ENCODE measurements at regions not wholly inside any gene's neighbourhood (a gene's known extent, or its start where the extent isn't known, plus 50 kb on each side); places are given as distances from the start of the nearest gene placed in this dataset.

DNA sequence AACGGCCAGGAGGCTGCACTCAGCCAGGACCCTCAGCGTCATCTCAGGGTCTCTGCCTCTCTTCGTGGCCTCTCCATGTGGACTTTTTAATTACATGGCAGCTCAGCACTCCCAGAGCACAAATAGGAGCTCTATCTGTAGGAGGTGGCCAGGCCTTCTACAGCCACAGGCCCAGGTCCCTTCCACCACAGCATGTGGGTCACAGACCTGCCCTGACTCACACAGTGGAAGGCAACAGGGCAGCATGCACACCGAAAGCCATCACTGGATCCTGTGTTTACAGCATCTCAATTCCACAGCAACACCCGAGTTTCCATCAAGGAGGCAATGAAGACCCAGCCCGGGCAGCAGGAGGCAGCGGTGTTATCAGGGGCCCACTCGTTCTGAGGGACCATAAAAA is 65.8 kb upstream of the CD93 start (continued):
- TF ChIP-seq, protein P1, sequence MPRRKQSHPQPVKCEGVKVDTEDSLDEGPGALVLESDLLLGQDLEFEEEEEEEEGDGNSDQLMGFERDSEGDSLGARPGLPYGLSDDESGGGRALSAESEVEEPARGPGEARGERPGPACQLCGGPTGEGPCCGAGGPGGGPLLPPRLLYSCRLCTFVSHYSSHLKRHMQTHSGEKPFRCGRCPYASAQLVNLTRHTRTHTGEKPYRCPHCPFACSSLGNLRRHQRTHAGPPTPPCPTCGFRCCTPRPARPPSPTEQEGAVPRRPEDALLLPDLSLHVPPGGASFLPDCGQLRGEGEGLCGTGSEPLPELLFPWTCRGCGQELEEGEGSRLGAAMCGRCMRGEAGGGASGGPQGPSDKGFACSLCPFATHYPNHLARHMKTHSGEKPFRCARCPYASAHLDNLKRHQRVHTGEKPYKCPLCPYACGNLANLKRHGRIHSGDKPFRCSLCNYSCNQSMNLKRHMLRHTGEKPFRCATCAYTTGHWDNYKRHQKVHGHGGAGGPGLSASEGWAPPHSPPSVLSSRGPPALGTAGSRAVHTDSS (tag by site-specific recombination; IDR thresholded peaks at IDR 0.05), result no peak
- TF ChIP-seq ZNF292 (tag by site-specific recombination; IDR thresholded peaks at IDR 0.05; ENCODE audit: borderline replicate concordance, low read depth), result no peak
- no peak for TF ChIP-seq ZNF433 (tag by site-specific recombination; IDR thresholded peaks at IDR 0.05; ENCODE audit: low read depth)

DNA sequence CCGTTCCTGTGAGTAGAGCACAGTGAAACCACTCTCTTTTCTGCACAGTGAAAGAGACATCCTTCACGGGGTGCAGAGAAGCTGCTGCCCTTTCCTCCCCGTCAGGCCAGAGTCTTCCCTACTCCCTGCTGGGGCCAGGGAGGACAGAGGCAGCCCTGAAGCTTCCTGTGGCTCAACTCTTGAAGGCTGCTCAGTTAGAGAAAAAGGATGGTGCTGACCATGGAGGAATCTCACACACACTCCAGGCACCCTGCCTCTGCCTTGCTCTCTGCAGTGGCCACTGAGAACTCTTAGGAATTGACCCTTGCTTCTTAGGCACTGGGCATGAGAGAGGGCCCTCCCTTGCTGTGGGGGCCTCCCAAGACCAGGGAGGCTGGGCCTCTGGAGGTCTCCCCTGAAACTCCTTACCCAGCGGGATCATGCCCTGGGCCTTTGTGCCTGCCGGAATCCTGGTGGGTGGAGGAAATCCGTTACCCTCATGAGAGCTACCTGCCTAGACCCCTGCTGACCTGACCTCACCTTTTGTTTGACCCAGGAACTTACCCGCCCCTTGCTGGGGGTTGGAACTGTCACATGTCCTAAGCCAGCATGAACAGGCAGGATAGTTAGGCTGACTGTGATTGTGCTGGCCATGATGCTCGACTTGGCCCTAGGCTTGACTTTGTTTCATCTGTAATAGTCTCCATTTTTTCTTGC is 65.0 kb upstream of the CD93 start:
- CTCF ChIA-PET, result interaction anchor here (1.3 kb wide), 1 partner anchor 50 kb away, joined by 3 read pairs; no protein-coding TSS in a partner anchor
- TF ChIP-seq ZNF121 (tag by site-specific recombination; IDR thresholded peaks at IDR 0.05) (no peak), YY2 (tag by site-specific recombination; IDR thresholded peaks at IDR 0.05) (no peak), BCL11B (tag by site-specific recombination; IDR thresholded peaks at IDR 0.05; ENCODE audit: low read depth) (no peak), ZSCAN23 (tag by site-specific recombination; IDR thresholded peaks at IDR 0.05) (no peak), SCRT2 (tag by site-specific recombination; IDR thresholded peaks at IDR 0.05) (no peak), ZBTB1 (tag by site-specific recombination; IDR thresholded peaks at IDR 0.05) (no peak), ZNF629 (tag by site-specific recombination; IDR thresholded peaks at IDR 0.05) (no peak), ZNF155 (tag by site-specific recombination; IDR thresholded peaks at IDR 0.05) (no peak), ZNF221 (tag by site-specific recombination; IDR thresholded peaks at IDR 0.05; ENCODE audit: borderline replicate concordance) (no peak), ZNF658 (tag by site-specific recombination; IDR thresholded peaks at IDR 0.05) (no peak), ZNF610 (tag by site-specific recombination; IDR thresholded peaks at IDR 0.05; ENCODE audit: borderline replicate concordance) (no peak), ZSCAN30 (tag by site-specific recombination; IDR thresholded peaks at IDR 0.05) (no peak)
- TF ChIP-seq, protein P2, sequence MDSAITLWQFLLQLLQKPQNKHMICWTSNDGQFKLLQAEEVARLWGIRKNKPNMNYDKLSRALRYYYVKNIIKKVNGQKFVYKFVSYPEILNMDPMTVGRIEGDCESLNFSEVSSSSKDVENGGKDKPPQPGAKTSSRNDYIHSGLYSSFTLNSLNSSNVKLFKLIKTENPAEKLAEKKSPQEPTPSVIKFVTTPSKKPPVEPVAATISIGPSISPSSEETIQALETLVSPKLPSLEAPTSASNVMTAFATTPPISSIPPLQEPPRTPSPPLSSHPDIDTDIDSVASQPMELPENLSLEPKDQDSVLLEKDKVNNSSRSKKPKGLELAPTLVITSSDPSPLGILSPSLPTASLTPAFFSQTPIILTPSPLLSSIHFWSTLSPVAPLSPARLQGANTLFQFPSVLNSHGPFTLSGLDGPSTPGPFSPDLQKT (IDR thresholded peaks at IDR 0.05; ENCODE audit: borderline replicate concordance, low read depth, low read length), result no peak
- TF ChIP-seq, protein P3, sequence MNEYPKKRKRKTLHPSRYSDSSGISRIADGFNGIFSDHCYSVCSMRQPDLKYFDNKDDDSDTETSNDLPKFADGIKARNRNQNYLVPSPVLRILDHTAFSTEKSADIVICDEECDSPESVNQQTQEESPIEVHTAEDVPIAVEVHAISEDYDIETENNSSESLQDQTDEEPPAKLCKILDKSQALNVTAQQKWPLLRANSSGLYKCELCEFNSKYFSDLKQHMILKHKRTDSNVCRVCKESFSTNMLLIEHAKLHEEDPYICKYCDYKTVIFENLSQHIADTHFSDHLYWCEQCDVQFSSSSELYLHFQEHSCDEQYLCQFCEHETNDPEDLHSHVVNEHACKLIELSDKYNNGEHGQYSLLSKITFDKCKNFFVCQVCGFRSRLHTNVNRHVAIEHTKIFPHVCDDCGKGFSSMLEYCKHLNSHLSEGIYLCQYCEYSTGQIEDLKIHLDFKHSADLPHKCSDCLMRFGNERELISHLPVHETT (tag by site-specific recombination; IDR thresholded peaks at IDR 0.05), result no peak
- TF ChIP-seq, protein P4, sequence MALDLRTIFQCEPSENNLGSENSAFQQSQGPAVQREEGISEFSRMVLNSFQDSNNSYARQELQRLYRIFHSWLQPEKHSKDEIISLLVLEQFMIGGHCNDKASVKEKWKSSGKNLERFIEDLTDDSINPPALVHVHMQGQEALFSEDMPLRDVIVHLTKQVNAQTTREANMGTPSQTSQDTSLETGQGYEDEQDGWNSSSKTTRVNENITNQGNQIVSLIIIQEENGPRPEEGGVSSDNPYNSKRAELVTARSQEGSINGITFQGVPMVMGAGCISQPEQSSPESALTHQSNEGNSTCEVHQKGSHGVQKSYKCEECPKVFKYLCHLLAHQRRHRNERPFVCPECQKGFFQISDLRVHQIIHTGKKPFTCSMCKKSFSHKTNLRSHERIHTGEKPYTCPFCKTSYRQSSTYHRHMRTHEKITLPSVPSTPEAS (tag by site-specific recombination; IDR thresholded peaks at IDR 0.05), result no peak
- TF ChIP-seq, protein P5, sequence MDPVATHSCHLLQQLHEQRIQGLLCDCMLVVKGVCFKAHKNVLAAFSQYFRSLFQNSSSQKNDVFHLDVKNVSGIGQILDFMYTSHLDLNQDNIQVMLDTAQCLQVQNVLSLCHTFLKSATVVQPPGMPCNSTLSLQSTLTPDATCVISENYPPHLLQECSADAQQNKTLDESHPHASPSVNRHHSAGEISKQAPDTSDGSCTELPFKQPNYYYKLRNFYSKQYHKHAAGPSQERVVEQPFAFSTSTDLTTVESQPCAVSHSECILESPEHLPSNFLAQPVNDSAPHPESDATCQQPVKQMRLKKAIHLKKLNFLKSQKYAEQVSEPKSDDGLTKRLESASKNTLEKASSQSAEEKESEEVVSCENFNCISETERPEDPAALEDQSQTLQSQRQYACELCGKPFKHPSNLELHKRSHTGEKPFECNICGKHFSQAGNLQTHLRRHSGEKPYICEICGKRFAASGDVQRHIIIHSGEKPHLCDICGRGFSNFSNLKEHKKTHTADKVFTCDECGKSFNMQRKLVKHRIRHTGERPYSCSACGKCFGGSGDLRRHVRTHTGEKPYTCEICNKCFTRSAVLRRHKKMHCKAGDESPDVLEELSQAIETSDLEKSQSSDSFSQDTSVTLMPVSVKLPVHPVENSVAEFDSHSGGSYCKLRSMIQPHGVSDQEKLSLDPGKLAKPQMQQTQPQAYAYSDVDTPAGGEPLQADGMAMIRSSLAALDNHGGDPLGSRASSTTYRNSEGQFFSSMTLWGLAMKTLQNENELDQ (tag by site-specific recombination; IDR thresholded peaks at IDR 0.05; ENCODE audit: low read depth), result no peak
- TF ChIP-seq, protein P6, sequence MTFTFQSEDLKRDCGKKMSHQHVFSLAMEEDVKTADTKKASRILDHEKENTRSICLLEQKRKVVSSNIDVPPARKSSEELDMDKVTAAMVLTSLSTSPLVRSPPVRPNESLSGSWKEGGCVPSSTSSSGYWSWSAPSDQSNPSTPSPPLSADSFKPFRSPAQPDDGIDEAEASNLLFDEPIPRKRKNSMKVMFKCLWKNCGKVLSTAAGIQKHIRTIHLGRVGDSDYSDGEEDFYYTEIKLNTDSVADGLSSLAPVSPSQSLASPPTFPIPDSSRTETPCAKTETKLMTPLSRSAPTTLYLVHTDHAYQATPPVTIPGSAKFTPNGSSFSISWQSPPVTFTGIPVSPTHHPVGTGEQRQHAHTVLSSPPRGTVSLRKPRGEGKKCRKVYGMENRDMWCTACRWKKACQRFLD (tag by site-specific recombination; IDR thresholded peaks at IDR 0.05), result no peak
- no peak overlapping the region for H3K4me3 ChIP-seq (ENCODE audit: low read depth, low read length)
- H3K27ac ChIP-seq (ENCODE audit: extremely low read depth, low read depth, low read length), result no peak overlapping the region
- no peaks in the 10 kb centered on the region for H3K36me3 ChIP-seq (ENCODE audit: control insufficient read depth in 2 of 2, insufficient read depth in 1 of 2, low read length in 2 of 2)
- H3K4me1 ChIP-seq (ENCODE audit: control insufficient read depth, insufficient read depth, low read length), result no peaks in the 10 kb centered on the region; the same call in 1 of the 2 replicates
- H3K9me3 ChIP-seq (ENCODE audit: control insufficient read depth, insufficient read depth, low read depth, low read length), result no peaks in the 10 kb centered on the region
- POLR2A ChIA-PET, result no interaction called here
